ENCODE measurements at regions not wholly inside any gene's neighbourhood (a gene's known extent, or its start where the extent isn't known, plus 50 kb on each side); places are given as distances from the start of the nearest gene placed in this dataset.
A peak's percentile ranks its signal among the peaks of the same experiment; 100 is the strongest.

DNA sequence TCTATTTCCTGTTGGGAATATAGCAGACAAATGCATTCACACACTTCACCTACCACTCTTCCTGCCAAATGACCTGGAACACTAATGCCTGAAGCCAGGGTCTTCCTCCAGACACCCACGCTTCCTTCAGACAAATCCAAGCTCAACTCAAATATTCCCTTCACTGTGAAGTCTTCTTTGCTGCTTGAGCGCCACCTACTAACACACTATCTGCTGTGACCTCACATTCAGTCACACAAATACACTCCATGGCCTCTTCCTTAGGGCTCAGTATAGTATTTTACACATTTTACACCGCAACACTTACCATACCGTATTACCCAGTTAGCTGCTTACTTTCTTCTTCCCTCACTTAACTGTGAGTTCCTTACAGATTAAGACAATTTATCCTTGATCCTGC lies 149.4 kb downstream of the SHOX2 start:
- H2BK5ac ChIP-seq (ENCODE audit: low read depth, low read length): no peak overlapping the region
- H3K4me2 ChIP-seq (ENCODE audit: insufficient read depth in 1 of 2, low read depth in 2 of 2, low read length in 2 of 2): no peak overlapping the region
- H4K20me1 ChIP-seq (replicated peaks in 1 of 2; ENCODE audit: control insufficient read depth in 1 of 2, insufficient read depth in 2 of 2, low read length in 2 of 2): no peaks in the 10 kb centered on the region
- no peaks in the 10 kb centered on the region for H3K23me2 ChIP-seq (ENCODE audit: low read depth, low read length)
- ChIA-PET CTCF (ENCODE audit: partially characterized antibody) (interaction anchor here (1.6 to 4.0 kb wide), 3 partner anchors 8 to 353 kb away, joined by 3 to 22 read pairs (median 4); no protein-coding TSS in a partner anchor), POLR2A (ENCODE audit: partially characterized antibody) (no interaction called here)
- H3K14ac ChIP-seq (ENCODE audit: insufficient read length): no peak overlapping the region
- no peaks in the 10 kb centered on the region for H3K79me1 ChIP-seq (ENCODE audit: low read depth, low read length)
- H3K23ac ChIP-seq (ENCODE audit: insufficient read length): no peak overlapping the region
- no peak overlapping the region for H4K91ac ChIP-seq (replicated peaks; ENCODE audit: insufficient read length, low read length)
- H3K9ac ChIP-seq (replicated peaks in 1 of 4; ENCODE audit: extremely low read depth in 1 of 4, low read depth in 3 of 4, low read length in 3 of 4): no peak overlapping the region
- no peak for DNase-seq (ENCODE audit: low read depth in 1 of 2, low spot score in 2 of 2)
- H4K8ac ChIP-seq (ENCODE audit: extremely low read depth, insufficient read depth, low read length): no peak overlapping the region
- H2AK5ac ChIP-seq (ENCODE audit: low read depth, low read length): no peak overlapping the region
- H3K4ac ChIP-seq (replicated peaks; ENCODE audit: insufficient read length, low read depth, low read length): no peak overlapping the region
- H2BK20ac ChIP-seq (ENCODE audit: low read length): no peak overlapping the region
- H2AFZ ChIP-seq (ENCODE audit: low read length): no peak overlapping the region
- 82% methylated on average over 4 of the region's 4 CpGs; no CpG with 5 or more reads in 1 of the 2 experiments for WGBS, 2 experiments (ENCODE audit: extremely low coverage in 1 of 2, insufficient coverage in 1 of 2, insufficient read length in 1 of 2, insufficient replicate concordance in 2 of 2, low coverage in 1 of 2, low lambda C conversion rate in 2 of 2, missing lambda C conversion rate in 1 of 2)
- H3K27ac ChIP-seq (ENCODE audit: low read depth, low read length): no peak overlapping the region
- no peak overlapping the region for H4K5ac ChIP-seq (ENCODE audit: insufficient read length, low read depth, low read length)
- no peak overlapping the region for H3K56ac ChIP-seq (replicated peaks; ENCODE audit: insufficient read length, low read depth, low read length)
- H3K27me3 ChIP-seq (replicated peaks in 1 of 4; ENCODE audit: control insufficient read depth in 3 of 4, extremely low read depth in 1 of 4, insufficient read depth in 3 of 4, low read length in 3 of 4): no peaks in the 10 kb centered on the region
- H3K18ac ChIP-seq (ENCODE audit: extremely low read depth, low read length): no peak overlapping the region
- no peak overlapping the region for H3K4me3 ChIP-seq (ENCODE audit: extremely low read depth in 1 of 4, insufficient read depth in 2 of 4, low read depth in 3 of 4, low read length in 4 of 4)
- H2BK15ac ChIP-seq (ENCODE audit: low read length): no peak overlapping the region
- H3K9me3 ChIP-seq (ENCODE audit: insufficient read depth in 2 of 2, low read depth in 1 of 2, low read length in 1 of 2): no peaks in the 10 kb centered on the region
- no peaks in the 10 kb centered on the region for H3K36me3 ChIP-seq (ENCODE audit: control insufficient read depth in 2 of 4, insufficient read depth in 4 of 4, low read length in 3 of 4)
- H3K79me2 ChIP-seq (ENCODE audit: control insufficient read depth in 1 of 2, insufficient read depth in 2 of 2, low read length in 2 of 2): no peaks in the 10 kb centered on the region
- FAIRE-seq: no peak
- no peak for TF ChIP-seq CEBPB (IDR thresholded peaks at IDR 0.05; ENCODE audit: low read depth, low read length)
- no peak for TF ChIP-seq SP1 (IDR thresholded peaks at IDR 0.05; ENCODE audit: low read depth, low read length)
- TF ChIP-seq, protein P1, sequence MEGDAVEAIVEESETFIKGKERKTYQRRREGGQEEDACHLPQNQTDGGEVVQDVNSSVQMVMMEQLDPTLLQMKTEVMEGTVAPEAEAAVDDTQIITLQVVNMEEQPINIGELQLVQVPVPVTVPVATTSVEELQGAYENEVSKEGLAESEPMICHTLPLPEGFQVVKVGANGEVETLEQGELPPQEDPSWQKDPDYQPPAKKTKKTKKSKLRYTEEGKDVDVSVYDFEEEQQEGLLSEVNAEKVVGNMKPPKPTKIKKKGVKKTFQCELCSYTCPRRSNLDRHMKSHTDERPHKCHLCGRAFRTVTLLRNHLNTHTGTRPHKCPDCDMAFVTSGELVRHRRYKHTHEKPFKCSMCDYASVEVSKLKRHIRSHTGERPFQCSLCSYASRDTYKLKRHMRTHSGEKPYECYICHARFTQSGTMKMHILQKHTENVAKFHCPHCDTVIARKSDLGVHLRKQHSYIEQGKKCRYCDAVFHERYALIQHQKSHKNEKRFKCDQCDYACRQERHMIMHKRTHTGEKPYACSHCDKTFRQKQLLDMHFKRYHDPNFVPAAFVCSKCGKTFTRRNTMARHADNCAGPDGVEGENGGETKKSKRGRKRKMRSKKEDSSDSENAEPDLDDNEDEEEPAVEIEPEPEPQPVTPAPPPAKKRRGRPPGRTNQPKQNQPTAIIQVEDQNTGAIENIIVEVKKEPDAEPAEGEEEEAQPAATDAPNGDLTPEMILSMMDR (IDR thresholded peaks at IDR 0.05; ENCODE audit: control extremely low read depth in 1 of 3, insufficient read depth in 1 of 3, low read depth in 1 of 3, low read length in 3 of 3): peak in 1 of 3 experiments; percentile 23; a peak in 1 of 4 replicates
- TF ChIP-seq RAD21 (IDR thresholded peaks at IDR 0.05 in 1 of 2, conservative IDR thresholded peaks at IDR 0.05 in 1 of 2; ENCODE audit: low read depth in 2 of 2, low read length in 2 of 2): peak; percentile 28 to 30; a peak in 3 of 4 replicates
- H3K4me1 ChIP-seq (replicated peaks in 1 of 4; ENCODE audit: control insufficient read depth in 3 of 4, insufficient read depth in 4 of 4, low read length in 3 of 4): peaks cover 0 to 4% (median 0%) of the 10 kb centered on the region in 4 experiments; a peak in 1 of 7 replicates
- no peak overlapping the region for H2BK12ac ChIP-seq (ENCODE audit: low read depth, low read length)
- no peak overlapping the region for H2BK120ac ChIP-seq (replicated peaks; ENCODE audit: low read depth, low read length)
